ENCODE measurements at regions not wholly inside any gene's neighbourhood (a gene's known extent, or its start where the extent isn't known, plus 50 kb on each side); places are given as distances from the start of the nearest gene placed in this dataset.

DNA sequence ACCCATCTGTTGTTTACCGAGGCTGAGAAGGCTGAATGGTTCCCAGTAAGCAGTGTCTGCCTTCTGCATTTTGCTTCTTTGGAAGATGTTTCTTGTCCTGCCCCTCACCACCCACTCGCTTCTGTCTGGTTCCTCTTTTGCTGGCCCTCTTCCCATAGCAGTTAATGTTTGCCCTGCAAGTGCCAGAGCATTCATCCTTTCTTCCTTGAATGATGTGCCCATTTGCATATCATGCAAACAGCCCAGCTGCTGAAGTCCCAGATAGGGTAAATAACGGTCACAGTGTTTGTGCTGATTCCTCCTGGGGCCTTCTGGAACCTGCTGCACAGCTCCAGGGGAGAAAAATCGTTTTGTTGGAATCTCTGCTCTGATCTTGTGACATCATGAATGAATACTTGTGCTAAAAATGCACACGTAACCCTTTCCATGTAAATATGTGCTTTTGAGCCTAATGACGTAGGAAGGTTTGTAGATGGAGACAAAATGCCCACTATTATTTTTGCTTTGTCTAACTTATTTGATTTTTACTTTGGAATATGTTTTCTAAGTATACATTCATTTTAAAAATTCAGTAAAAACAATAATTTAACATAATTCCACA lies 381.0 kb downstream of the SOX2 start:
- DNase-seq = no peak

DNA sequence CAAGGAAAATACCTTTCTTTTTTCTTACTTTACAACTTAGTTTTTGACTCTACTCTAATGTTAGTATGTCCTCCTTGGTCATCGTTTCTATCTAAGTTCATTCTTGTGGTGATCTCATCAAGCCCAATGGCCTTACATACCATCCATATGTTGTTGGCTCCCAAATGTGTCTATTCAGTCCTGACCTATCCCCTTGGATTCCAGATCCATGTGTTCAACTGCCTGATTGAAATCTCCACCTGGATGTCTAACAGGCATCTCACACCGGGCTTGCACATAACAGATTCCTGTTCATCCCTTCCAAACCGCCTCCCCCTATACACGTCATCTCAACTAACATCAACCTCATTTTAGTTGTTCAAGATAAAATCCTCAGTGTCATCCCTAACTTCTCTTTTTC lies 382.6 kb downstream of the SOX2 start:
- DNase-seq = no peak

- DNase-seq = no peak
These were observed 393.2 kb downstream of the SOX2 start for GRCh38 chr3:182104881-182105280.

DNA sequence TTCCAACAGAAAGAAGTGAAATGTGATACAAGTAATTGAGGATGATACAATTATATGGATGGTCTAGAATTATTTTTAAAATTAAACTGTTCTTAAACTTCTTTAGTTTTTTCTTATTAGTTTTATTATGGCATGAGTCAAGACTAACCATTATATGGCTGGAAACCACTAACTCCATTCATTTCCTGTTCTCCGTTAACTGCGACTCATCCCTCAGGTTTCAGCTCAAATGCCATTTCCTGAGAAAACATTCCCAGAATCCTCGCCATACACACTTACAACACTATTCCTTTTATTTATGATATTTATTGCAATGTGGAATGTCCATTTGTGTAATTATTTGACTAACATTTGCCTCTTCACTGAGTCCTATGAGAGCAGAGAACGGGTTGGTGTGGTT lies 394.1 kb downstream of the SOX2 start:
- no peak for DNase-seq

GRCh38 chr3:182108371-182108770 lies 396.6 kb downstream of the SOX2 start:
- DNase-seq = no peak

DNA sequence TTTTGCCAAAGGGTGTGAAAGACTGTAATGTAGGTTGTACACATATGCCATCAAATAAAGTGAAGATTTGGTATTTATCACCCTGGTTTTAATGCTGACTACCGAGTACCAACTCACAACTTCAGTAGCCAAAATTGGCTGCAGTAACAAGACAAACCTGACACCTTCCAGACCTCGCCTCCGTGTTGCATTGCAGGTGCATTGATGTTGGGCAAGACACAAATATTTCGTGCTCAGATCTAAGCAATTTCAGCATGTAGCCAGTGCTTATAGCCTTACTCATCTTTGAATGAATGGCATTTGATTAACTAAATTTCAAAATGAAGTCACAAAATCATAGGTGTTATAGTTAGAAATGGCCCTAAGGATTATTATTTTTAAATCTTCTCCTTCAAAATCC lies 400.2 kb downstream of the SOX2 start:
- no peak for DNase-seq

DNA sequence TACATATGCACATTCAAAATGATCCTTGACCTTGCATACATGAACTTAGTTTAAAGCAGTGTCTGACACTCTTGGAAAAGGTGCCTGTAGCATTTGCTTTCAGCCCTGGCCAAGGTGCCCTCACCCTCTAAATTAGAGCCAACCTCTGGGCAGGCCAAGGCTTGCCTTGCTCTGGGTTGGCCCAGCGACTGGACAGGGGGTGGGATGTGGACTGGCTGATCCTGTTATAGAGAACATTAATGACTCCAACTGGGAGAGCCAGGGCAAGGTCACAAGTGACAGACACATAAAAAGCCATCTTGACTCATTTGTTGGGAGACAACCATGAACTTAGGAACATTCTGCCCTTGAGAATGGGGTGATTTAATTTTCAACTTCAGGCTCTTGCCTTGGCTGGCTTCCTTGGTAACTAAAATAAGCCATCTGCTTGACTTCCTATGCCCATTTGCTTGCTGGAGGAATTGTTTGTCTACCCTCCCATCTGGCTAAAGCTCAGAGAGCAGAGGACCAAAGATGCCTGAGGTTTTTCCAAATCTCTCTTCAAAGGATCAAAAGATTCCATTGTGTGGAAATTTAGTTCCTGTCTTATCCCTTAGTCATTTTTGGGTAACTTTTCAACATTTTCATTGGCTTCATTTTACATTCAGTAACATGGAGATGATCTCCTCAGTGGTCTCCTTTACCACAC lies 403.7 kb downstream of the SOX2 start:
- no peak for DNase-seq

DNA sequence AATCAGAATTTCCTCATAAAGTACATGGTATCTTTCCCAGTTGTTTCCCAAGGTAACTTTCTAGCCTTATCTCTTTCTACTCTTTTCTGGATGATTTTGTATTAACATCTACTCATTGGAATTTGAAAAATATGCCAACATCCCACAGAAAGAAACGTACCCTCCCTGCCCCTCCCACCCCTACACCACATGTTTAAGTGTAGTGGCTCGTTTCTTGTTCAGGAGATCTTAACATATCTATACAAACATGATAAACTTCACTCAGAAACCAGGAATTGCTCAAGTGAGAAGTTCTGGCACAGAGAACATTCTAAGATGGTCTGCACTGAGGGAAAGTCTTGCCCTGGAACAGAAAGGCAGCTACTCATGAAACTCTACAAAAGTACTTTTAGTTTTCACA lies 404.7 kb downstream of the SOX2 start:
- DNase-seq = no peak

GRCh38 chr3:182117131-182117530 lies 405.4 kb downstream of the SOX2 start:
- DNase-seq = no peak

DNA sequence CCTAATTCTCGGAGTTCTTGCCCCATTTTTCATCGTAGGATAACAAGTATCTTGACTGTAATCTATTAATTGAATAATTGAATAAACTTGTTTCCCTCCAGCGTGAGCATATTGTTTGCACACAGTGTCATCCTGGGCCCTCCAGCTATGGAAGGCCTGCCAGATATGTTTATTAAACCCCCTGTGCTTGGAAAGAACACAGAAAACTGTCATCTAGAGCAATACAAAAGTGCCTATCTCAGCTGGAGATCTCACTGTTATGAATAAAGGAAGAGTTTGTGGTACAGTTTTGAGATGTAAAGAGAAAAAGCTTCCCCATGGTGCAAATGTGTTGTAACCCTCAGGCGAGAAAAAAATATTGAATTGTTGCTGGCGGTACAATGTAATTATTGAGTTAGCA lies 405.9 kb downstream of the SOX2 start:
- DNase-seq = peak; percentile 94

DNA sequence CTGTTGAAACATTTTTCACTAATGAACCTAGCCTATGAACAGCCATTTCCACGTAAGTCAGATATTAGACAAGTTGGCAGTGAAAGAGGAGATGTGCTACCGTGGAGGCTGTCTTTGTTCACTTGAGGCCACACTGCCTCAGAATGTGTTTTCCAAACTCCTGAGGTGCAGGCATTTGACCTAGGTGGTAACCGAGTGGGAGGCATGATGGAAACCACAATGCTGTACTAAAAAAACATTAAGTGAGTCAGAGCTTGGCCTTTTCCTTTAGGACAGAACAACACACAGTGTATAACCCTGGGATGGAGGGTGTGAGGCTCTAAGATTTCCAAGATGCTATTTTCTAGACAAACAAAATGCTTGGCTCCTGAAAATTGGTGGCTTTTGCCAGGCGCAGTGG lies 406.3 kb downstream of the SOX2 start:
- DNase-seq = no peak

DNA sequence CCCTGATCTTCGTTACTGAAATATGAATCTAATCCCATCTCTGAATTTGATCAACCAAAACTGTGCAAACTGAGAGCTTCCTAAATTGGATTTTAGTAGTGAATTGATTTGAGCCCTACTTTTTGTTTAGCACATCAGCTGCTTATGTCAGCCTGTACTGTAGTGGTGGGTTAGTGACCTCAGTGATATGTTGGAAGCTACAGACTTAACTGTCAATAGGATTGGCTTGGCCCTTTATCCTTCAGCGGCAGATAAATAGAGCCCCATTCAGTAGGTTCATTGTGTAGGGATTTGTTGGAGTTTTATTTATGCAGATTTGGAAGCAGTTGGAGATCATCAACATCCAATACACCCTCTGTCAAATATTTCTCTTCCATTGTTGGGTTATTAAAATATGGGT lies 409.7 kb downstream of the SOX2 start:
- DNase-seq = no peak

DNA sequence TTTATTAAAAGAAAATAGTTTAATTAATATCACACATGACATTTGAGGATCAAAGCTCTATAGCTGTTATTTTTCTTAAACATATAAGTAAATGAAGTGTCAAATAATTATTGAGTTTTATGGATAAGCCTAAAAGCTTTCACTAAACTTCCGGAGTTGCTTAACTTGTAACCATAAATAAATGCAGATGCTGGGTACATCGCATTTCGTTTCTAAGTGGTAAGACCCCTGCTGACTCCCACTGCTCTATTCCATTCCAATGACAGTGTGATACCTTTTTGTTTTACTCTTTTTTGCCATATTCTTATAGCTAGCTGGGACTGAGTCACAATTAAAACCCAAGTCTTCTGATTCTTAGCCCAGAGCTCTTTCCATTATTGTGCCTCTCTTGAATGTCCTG lies 411.1 kb downstream of the SOX2 start:
- no peak for DNase-seq

- no peak for DNase-seq
These were observed 412.5 kb downstream of the SOX2 start for GRCh38 chr3:182124187-182124586.

DNA sequence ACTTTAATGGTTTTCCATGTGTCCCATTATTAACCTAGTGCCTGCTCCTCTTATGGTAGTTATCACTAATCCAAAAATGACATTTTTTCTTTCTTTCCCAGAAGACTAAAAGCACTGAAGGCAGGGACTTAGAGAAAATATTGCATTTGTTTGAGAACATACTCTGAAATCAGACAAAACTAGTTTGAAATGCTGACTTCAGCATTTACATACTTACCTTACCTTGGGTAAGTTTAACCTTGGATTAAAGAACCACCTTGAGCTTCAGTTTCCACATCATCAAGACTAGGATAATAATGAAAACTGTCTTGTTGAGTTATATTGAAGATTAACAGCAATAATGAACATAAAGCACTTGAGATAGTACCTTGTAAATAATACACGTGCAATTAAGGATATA lies 413.0 kb downstream of the SOX2 start:
- DNase-seq = no peak

GRCh38 chr3:182129740-182130139 lies 418.0 kb downstream of the SOX2 start:
- no peak for DNase-seq

- DNase-seq = no peak
These were observed 422.0 kb downstream of the SOX2 start for GRCh38 chr3:182133752-182134151.

- DNase-seq = no peak
These were observed 423.3 kb downstream of the SOX2 start for GRCh38 chr3:182135056-182135455.

GRCh38 chr3:182136008-182136910 lies 424.5 kb downstream of the SOX2 start:
- DNase-seq = peak; percentile 60

- no peak for DNase-seq
These were observed 426.7 kb downstream of the SOX2 start for GRCh38 chr3:182138393-182138792.

GRCh38 chr3:182139627-182140357 lies 428.1 kb downstream of the SOX2 start:
- DNase-seq = peak; percentile 16

DNA sequence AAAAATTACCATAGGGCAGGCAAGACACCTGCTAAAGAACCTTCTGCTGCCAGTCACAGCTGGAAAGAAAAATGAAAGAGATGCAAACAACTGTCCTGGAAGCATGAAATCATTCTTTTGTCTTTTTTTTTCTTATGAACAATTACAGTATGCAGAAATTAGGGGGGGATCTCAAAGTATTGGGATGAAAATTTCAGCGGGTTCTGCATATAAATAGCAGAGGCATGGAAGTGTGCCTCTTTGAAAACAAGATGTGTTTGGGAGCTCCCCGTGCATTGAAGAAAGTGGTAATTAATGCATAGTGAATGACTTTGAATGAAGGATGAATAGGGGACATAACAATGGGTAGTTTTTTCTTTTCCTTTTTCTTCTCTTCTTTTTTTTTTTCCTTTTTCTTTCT lies 431.2 kb downstream of the SOX2 start:
- no peak for DNase-seq

DNA sequence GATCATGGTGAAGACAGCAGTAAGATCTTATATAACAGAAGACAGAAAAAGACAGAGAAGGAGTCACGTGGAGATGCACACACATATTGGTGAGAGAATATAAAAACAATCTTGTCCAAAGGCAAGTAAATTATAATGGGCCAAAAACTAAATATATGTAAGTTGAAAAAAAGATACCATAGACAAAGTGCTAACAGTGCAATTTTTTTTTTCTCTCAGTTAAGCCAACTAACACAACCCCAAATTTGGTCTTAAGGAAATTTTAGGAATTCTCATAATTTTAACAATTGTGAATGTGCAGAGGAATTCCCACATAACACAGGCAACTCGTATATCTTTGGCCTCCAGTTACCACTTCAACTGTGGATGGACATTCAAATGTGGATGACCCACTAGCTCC lies 432.2 kb downstream of the SOX2 start:
- no peak for DNase-seq

Data from NCI-H2081 treated with DMSO at 0.1 percent for 48 hours (cell line).